H1 (cell line): ENCODE measurements at regions not wholly inside any gene's neighbourhood (a gene's known extent, or its start where the extent isn't known, plus 50 kb on each side); places are given as distances from the start of the nearest gene placed in this dataset.

ENCODE experiments used
- CTCF ChIA-PET: fragments of 300-600 bp; sonication (Branson Sonifier 250); formaldehyde crosslinking; loops from one replicate; lab custom pipeline; 2021; ENCODE audit not compliant: partially characterized antibody; lab: Charles Lee
- POLR2A ChIA-PET: fragments of 300-600 bp; sonication (Branson Sonifier 250); formaldehyde crosslinking; loops from one replicate; lab custom pipeline; 2021; ENCODE audit warnings: inconsistent platforms; ENCODE audit not compliant: partially characterized antibody; lab: Charles Lee
- DNase-seq, 2 experiments: peaks; one replicate each; pipeline versions ENCODE4 v3.0.0 to v3.0.0-alpha.2; 2010 to 2022; ENCODE audit warnings: low spot score in 2 of 2, low read depth in 1 of 2, mixed read lengths in 1 of 2
- FAIRE-seq: peaks from 2 replicates; lab custom pipeline; 2011; peaks lifted over from hg19 to GRCh38; lab: Jason Lieb, UNC
- H2AFZ ChIP-seq: 2 replicates; pipeline ENCODE4 v1.8.1; 2012; ENCODE audit warnings: low read length, inconsistent platforms
- H2AK5ac ChIP-seq: 2 replicates; pipeline ENCODE4 v1.6.1; 2013; ENCODE audit warnings: low read depth, low read length
- H2BK120ac ChIP-seq: replicated peaks from 2 replicates; pipeline ENCODE3; 2013; ENCODE audit warnings: low read depth, low read length, inconsistent platforms
- H2BK12ac ChIP-seq: 2 replicates; pipeline ENCODE4 v1.6.1; 2013; ENCODE audit warnings: low read depth, low read length
- H2BK15ac ChIP-seq: 2 replicates; pipeline ENCODE4 v1.6.1; 2013; ENCODE audit warnings: low read length
- H2BK20ac ChIP-seq: 2 replicates; pipeline ENCODE4 v1.6.1; 2013; ENCODE audit warnings: low read length
- H2BK5ac ChIP-seq: 2 replicates; pipeline ENCODE4 v1.6.1; 2013; ENCODE audit warnings: low read depth, low read length
- H3K14ac ChIP-seq: 2 replicates; pipeline ENCODE4 v1.6.1; 2013; ENCODE audit warnings: inconsistent platforms; ENCODE audit not compliant: insufficient read length
- H3K18ac ChIP-seq: 2 replicates; pipeline ENCODE4 v1.6.1; 2013; ENCODE audit warnings: low read length; ENCODE audit errors: extremely low read depth
- H3K23ac ChIP-seq: 2 replicates; pipeline ENCODE4 v1.6.1; 2013; ENCODE audit warnings: inconsistent platforms; ENCODE audit not compliant: insufficient read length
- H3K23me2 ChIP-seq: 2 replicates; pipeline ENCODE4 v1.6.1; 2013; ENCODE audit warnings: low read depth, low read length
- H3K27ac ChIP-seq: 2 replicates; pipeline ENCODE4 v1.6.1; 2011; ENCODE audit warnings: low read depth, low read length, inconsistent platforms
- H3K27me3 ChIP-seq, 4 experiments: replicated peaks in 1 of 4; 1 replicate in 1 of 4; 2 replicates in 3 of 4; pipeline versions ENCODE4 v1.6.1 to v1.8.1; 2011 to 2013; ENCODE audit warnings: low read length in 3 of 4, mild to moderate bottlenecking in 3 of 4, inconsistent platforms in 2 of 4, mixed read lengths in 2 of 4, moderate library complexity in 1 of 4; ENCODE audit not compliant: control insufficient read depth in 3 of 4, insufficient read depth in 3 of 4; ENCODE audit errors: extremely low read depth in 1 of 4
- H3K36me3 ChIP-seq, 4 experiments: 2 replicates each; pipeline versions ENCODE4 v1.6.1 to v1.8.1; 2011 to 2013; ENCODE audit warnings: mild to moderate bottlenecking in 4 of 4, low read length in 3 of 4, moderate library complexity in 2 of 4, control low read depth in 1 of 4, inconsistent platforms in 1 of 4; ENCODE audit not compliant: insufficient read depth in 4 of 4, control insufficient read depth in 2 of 4
- H3K4ac ChIP-seq: replicated peaks from 2 replicates; pipeline ENCODE3; 2013; ENCODE audit warnings: low read length, low read depth, mixed read lengths, inconsistent platforms; ENCODE audit not compliant: insufficient read length
- H3K4me1 ChIP-seq, 4 experiments: replicated peaks in 1 of 4; 1 replicate in 1 of 4; 2 replicates in 3 of 4; pipeline versions ENCODE4 v1.6.1 to v1.8.1; 2011 to 2013; ENCODE audit warnings: low read length in 3 of 4, inconsistent platforms in 2 of 4, mixed read lengths in 1 of 4; ENCODE audit not compliant: insufficient read depth in 4 of 4, control insufficient read depth in 3 of 4
- H3K4me2 ChIP-seq, 2 experiments: 2 replicates each; pipeline versions ENCODE4 v1.6.1 to v1.8.1; 2011 to 2013; ENCODE audit warnings: low read depth in 2 of 2, low read length in 2 of 2, control low read depth in 1 of 2, inconsistent platforms in 1 of 2, mild to moderate bottlenecking in 1 of 2; ENCODE audit not compliant: insufficient read depth in 1 of 2
- H3K4me3 ChIP-seq, 4 experiments: fragments of 200-600, 300-600 bp in 1 of 4; sonication (generic), shearing (Covaris generic), sonication (Bioruptor Twin) in 1 of 4; 2 replicates each; pipeline versions ENCODE4 v1.5.1 to v1.8.1; 2011 to 2016; ENCODE audit warnings: low read length in 4 of 4, low read depth in 3 of 4, control low read depth in 2 of 4, inconsistent platforms in 2 of 4, mild to moderate bottlenecking in 2 of 4, mixed read lengths in 1 of 4, moderate library complexity in 1 of 4; ENCODE audit not compliant: insufficient read depth in 2 of 4; ENCODE audit errors: extremely low read depth in 1 of 4
- H3K56ac ChIP-seq: replicated peaks from 2 replicates; pipeline ENCODE3; 2013; ENCODE audit warnings: low read depth, mild to moderate bottlenecking, mixed read lengths, low read length, inconsistent platforms; ENCODE audit not compliant: insufficient read length
- H3K79me1 ChIP-seq: 2 replicates; pipeline ENCODE4 v1.6.1; 2013; ENCODE audit warnings: low read depth, low read length, control low read depth
- H3K79me2 ChIP-seq, 2 experiments: 2 replicates each; pipeline versions ENCODE4 v1.6.1 to v1.8.1; 2012 to 2013; ENCODE audit warnings: low read length in 2 of 2, mild to moderate bottlenecking in 2 of 2, inconsistent platforms in 1 of 2; ENCODE audit not compliant: insufficient read depth in 2 of 2, control insufficient read depth in 1 of 2
- H3K9ac ChIP-seq, 4 experiments: replicated peaks in 1 of 4; 1 replicate in 1 of 4; 2 replicates in 3 of 4; pipeline versions ENCODE4 v1.6.1 to v1.8.1; 2011 to 2013; ENCODE audit warnings: low read depth in 3 of 4, low read length in 3 of 4, control low read depth in 2 of 4, mild to moderate bottlenecking in 2 of 4, moderate library complexity in 2 of 4, inconsistent platforms in 1 of 4; ENCODE audit errors: extremely low read depth in 1 of 4
- H3K9me3 ChIP-seq, 2 experiments: 2 replicates each; pipeline versions ENCODE4 v1.6.1 to v1.8.1; 2012 to 2013; ENCODE audit warnings: mild to moderate bottlenecking in 2 of 2, moderate library complexity in 2 of 2, control low read depth in 1 of 2, inconsistent platforms in 1 of 2, low read depth in 1 of 2, low read length in 1 of 2, mixed read lengths in 1 of 2; ENCODE audit not compliant: insufficient read depth in 2 of 2
- H4K20me1 ChIP-seq, 2 experiments: replicated peaks in 1 of 2; 2 replicates each; pipeline versions ENCODE3 to v1.8.1; 2011 to 2013; ENCODE audit warnings: inconsistent platforms in 2 of 2, low read length in 2 of 2, mild to moderate bottlenecking in 1 of 2; ENCODE audit not compliant: insufficient read depth in 2 of 2, control insufficient read depth in 1 of 2
- H4K5ac ChIP-seq: 2 replicates; pipeline ENCODE4 v1.6.1; 2013; ENCODE audit warnings: low read length, low read depth, mixed read lengths, inconsistent platforms; ENCODE audit not compliant: insufficient read length
- H4K8ac ChIP-seq: 2 replicates; pipeline ENCODE4 v1.8.0; 2013; ENCODE audit warnings: mild to moderate bottlenecking, moderate library complexity, low read length, inconsistent platforms; ENCODE audit not compliant: insufficient read depth; ENCODE audit errors: extremely low read depth
- H4K91ac ChIP-seq: replicated peaks from 2 replicates; pipeline ENCODE3; 2013; ENCODE audit warnings: low read length, mixed read lengths, inconsistent platforms; ENCODE audit not compliant: insufficient read length
- BCL11A ChIP-seq, 2 experiments: IDR thresholded peaks; one replicate each; pipeline ENCODE4 v1.6.1; 2011; ENCODE audit warnings: low read depth in 2 of 2, low read length in 2 of 2, mild to moderate bottlenecking in 2 of 2
- CEBPB ChIP-seq: IDR thresholded peaks from 2 replicates; pipeline ENCODE4 v1.6.1; 2012; ENCODE audit warnings: low read depth, low read length
- CHD1 ChIP-seq: IDR thresholded peaks from 2 replicates; pipeline ENCODE4 v1.6.1; 2012; ENCODE audit warnings: low read depth, low read length, improper control_type of control experiment
- CREB1 ChIP-seq: IDR thresholded peaks from 2 replicates; pipeline ENCODE4 v1.6.1; 2012; ENCODE audit warnings: inconsistent platforms
- EP300 ChIP-seq, 2 experiments: IDR thresholded peaks; 1 replicate in 1 of 2; 2 replicates in 1 of 2; pipeline ENCODE4 v1.6.1; 2011 to 2012; ENCODE audit warnings: low read depth in 2 of 2, low read length in 2 of 2, mild to moderate bottlenecking in 2 of 2, borderline replicate concordance in 1 of 2, inconsistent platforms in 1 of 2, moderate library complexity in 1 of 2
- MAFK ChIP-seq: IDR thresholded peaks from 2 replicates; pipeline ENCODE4 v1.6.1; 2012; ENCODE audit warnings: low read depth, mild to moderate bottlenecking, improper control_type of control experiment, low read length
- NANOG ChIP-seq: IDR thresholded peaks from 2 replicates; pipeline ENCODE4 v1.6.1; 2011; ENCODE audit warnings: low read length, low read depth, mild to moderate bottlenecking, inconsistent platforms; ENCODE audit not compliant: insufficient read depth, poor library complexity, severe bottlenecking
- NRF1 ChIP-seq: IDR thresholded peaks from 2 replicates; pipeline ENCODE4 v1.6.1; 2011; ENCODE audit warnings: mild to moderate bottlenecking, low read depth, low read length, improper control_type of control experiment
- POLR2AphosphoS5 ChIP-seq: IDR thresholded peaks from 2 replicates; pipeline ENCODE4 v1.6.1; 2011; ENCODE audit warnings: low read depth, low read length
- RAD21 ChIP-seq, 2 experiments: IDR thresholded peaks in 1 of 2; conservative IDR thresholded peaks in 1 of 2; 2 replicates each; pipeline ENCODE4 v1.6.1; 2011; ENCODE audit warnings: low read depth in 2 of 2, low read length in 2 of 2, improper control_type of control experiment in 1 of 2, inconsistent platforms in 1 of 2, mild to moderate bottlenecking in 1 of 2, moderate library complexity in 1 of 2
- SIX5 ChIP-seq: IDR thresholded peaks from 2 replicates; pipeline ENCODE4 v1.6.1; 2011; ENCODE audit warnings: mild to moderate bottlenecking, low read depth, low read length
- SP1 ChIP-seq: IDR thresholded peaks from 2 replicates; pipeline ENCODE4 v1.6.1; 2011; ENCODE audit warnings: low read depth, low read length
- TEAD4 ChIP-seq: IDR thresholded peaks from 2 replicates; pipeline ENCODE4 v1.6.1; 2012; ENCODE audit warnings: low read depth, low read length, inconsistent platforms, mixed read lengths
- WGBS, 2 experiments: shearing (Covaris generic) in 1 of 2; methylation state at CpG; one replicate each; pipeline versions ENCODE4 v1.1.6 to v1.1.7; 2013 to 2015; ENCODE audit warnings: low lambda C conversion rate in 2 of 2, mixed read lengths in 2 of 2, inconsistent platforms in 1 of 2, low coverage in 1 of 2, missing lambda C conversion rate in 1 of 2; ENCODE audit not compliant: insufficient replicate concordance in 2 of 2, insufficient coverage in 1 of 2, insufficient read length in 1 of 2; ENCODE audit errors: extremely low coverage in 1 of 2, missing lambda C conversion rate in 1 of 2; 5-methylcytosine and 5-hydroxymethylcytosine counted together
- TF ChIP-seq, protein P1 (sequence below): IDR thresholded peaks from 2 replicates; pipeline ENCODE4 v1.6.1; 2012; ENCODE audit warnings: low read length, inconsistent platforms

DNA sequence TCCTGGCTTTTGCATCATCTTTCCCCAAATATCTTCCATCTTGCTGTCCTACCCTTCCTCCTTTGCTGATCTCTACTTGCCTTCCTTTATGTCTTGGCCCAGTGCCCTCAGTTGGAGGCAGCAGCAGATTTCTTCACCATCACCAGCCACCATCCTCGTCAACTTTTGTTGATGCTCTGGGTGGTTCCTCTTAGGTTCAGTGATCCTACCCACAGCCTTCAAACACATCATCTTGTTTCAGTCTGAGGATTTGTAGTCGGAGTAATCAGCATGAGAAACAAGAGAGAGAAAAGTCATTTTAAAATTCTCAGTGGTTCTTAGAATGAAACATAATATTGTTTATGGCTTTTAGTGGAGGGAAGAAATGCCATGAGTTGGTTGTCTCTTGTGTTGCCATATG lies 65.8 kb downstream of the FTHL17 start:
- ChIA-PET CTCF (no interaction called here), POLR2A (no interaction called here)
- H4K5ac ChIP-seq = no peak overlapping the region
- H2BK120ac ChIP-seq = no peak overlapping the region
- H3K9me3 ChIP-seq = no peaks in the 10 kb centered on the region
- FAIRE-seq = no peak
- H3K4me2 ChIP-seq = no peak overlapping the region
- H3K27me3 ChIP-seq = no peaks in the 10 kb centered on the region
- H3K23me2 ChIP-seq = no peaks in the 10 kb centered on the region
- no peak for DNase-seq
- H4K20me1 ChIP-seq = no peaks in the 10 kb centered on the region
- no peak overlapping the region for H3K18ac ChIP-seq
- no peak overlapping the region for H3K23ac ChIP-seq
- WGBS, 2 experiments = 100% methylated on average over 1 of the region's 2 CpGs; no CpG with 5 or more reads in 1 of the 2 experiments
- no peak overlapping the region for H2BK20ac ChIP-seq
- no peak overlapping the region for H2AFZ ChIP-seq
- H2BK12ac ChIP-seq = no peak overlapping the region
- no peak overlapping the region for H3K56ac ChIP-seq
- no peaks in the 10 kb centered on the region for H3K79me1 ChIP-seq
- H4K8ac ChIP-seq = no peak overlapping the region
- H3K36me3 ChIP-seq = no peaks in the 10 kb centered on the region
- H2BK5ac ChIP-seq = no peak overlapping the region
- no peaks in the 10 kb centered on the region for H3K4me1 ChIP-seq
- no peak overlapping the region for H3K27ac ChIP-seq
- no peak overlapping the region for H3K4ac ChIP-seq
- no peak overlapping the region for H3K14ac ChIP-seq
- H2BK15ac ChIP-seq = no peak overlapping the region
- H3K79me2 ChIP-seq = no peaks in the 10 kb centered on the region
- no peak overlapping the region for H3K9ac ChIP-seq
- no peak overlapping the region for H2AK5ac ChIP-seq
- H4K91ac ChIP-seq = no peak overlapping the region
- H3K4me3 ChIP-seq = no peak overlapping the region
- TF ChIP-seq SP1 = no peak
- no peak for TF ChIP-seq NRF1
- TF ChIP-seq NANOG = no peak
- TF ChIP-seq, protein P1, sequence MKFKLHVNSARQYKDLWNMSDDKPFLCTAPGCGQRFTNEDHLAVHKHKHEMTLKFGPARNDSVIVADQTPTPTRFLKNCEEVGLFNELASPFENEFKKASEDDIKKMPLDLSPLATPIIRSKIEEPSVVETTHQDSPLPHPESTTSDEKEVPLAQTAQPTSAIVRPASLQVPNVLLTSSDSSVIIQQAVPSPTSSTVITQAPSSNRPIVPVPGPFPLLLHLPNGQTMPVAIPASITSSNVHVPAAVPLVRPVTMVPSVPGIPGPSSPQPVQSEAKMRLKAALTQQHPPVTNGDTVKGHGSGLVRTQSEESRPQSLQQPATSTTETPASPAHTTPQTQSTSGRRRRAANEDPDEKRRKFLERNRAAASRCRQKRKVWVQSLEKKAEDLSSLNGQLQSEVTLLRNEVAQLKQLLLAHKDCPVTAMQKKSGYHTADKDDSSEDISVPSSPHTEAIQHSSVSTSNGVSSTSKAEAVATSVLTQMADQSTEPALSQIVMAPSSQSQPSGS = no peak
- TF ChIP-seq CREB1 = no peak
- no peak for TF ChIP-seq CEBPB
- no peak for TF ChIP-seq POLR2AphosphoS5
- no peak for TF ChIP-seq SIX5
- TF ChIP-seq CHD1 = no peak
- no peak for TF ChIP-seq MAFK
- no peak for TF ChIP-seq TEAD4
- no peak for TF ChIP-seq BCL11A (IDR thresholded peaks at IDR 0.05; ENCODE audit: low read depth in 2 of 2, low read length in 2 of 2)
- no peak for TF ChIP-seq RAD21 (IDR thresholded peaks at IDR 0.05 in 1 of 2, conservative IDR thresholded peaks at IDR 0.05 in 1 of 2; ENCODE audit: low read depth in 2 of 2, low read length in 2 of 2)
- no peak for TF ChIP-seq EP300 (IDR thresholded peaks at IDR 0.05; ENCODE audit: borderline replicate concordance in 1 of 2, low read depth in 2 of 2, low read length in 2 of 2)
